22Rv1 (cell line): ENCODE measurements at regions not wholly inside any gene's neighbourhood (a gene's known extent, or its start where the extent isn't known, plus 50 kb on each side); places are given as distances from the start of the nearest gene placed in this dataset.

Experiments used
- CTCF ChIP-seq: fragments of 450-650 bp; IDR thresholded peaks from 2 replicates; pipeline ENCODE4 v1.5.1; 2017; ENCODE audit warnings: mild to moderate bottlenecking
- ZFX ChIP-seq: fragments of 450-650 bp; IDR thresholded peaks from 2 replicates; pipeline ENCODE4 v1.6.1; 2017; ENCODE audit warnings: antibody characterized with exemption, borderline replicate concordance

GRCh38 chr10:110376767-110377160 lies 72.0 kb upstream of the SMNDC1 start:
- TF ChIP-seq CTCF (no peak), ZFX (no peak)
